ENCODE measurements at regions not wholly inside any gene's neighbourhood (a gene's known extent, or its start where the extent isn't known, plus 50 kb on each side); places are given as distances from the start of the nearest gene placed in this dataset.
"Not testable (repeated sequence)": the region's sequence is repeated elsewhere in the genome, so short reads cannot be mapped to it uniquely, and the experiment has no call there.

GRCh38 chr3:83251490-83251889 is 1490.0 kb upstream of the GBE1 start:
- no peak overlapping the region for H3K4me3 ChIP-seq
- no peak overlapping the region for H3K27ac ChIP-seq

GRCh38 chr3:83250613-83251012 is 1489.2 kb upstream of the GBE1 start:
- H3K27ac ChIP-seq = no peak overlapping the region
- no peak overlapping the region for H3K4me3 ChIP-seq

- no peak overlapping the region for H3K4me3 ChIP-seq
These were observed 1487.0 kb upstream of the GBE1 start for GRCh38 chr3:83248454-83248853.

GRCh38 chr3:83235180-83235814 is 1473.9 kb upstream of the GBE1 start:
- Histone ChIP-seq H3K27ac (no peak overlapping the region), H3K4me3 (no peak overlapping the region)

More at GRCh38 chr3:83248454-83248853, 1487.0 kb upstream of the GBE1 start:
- no peak overlapping the region for H3K27ac ChIP-seq

- H3K4me3 ChIP-seq = no peak overlapping the region
- no peak overlapping the region for H3K27ac ChIP-seq
These were observed 1472.3 kb upstream of the GBE1 start for GRCh38 chr3:83233715-83234114.

- no peak overlapping the region for H3K27ac ChIP-seq
- no peak overlapping the region for H3K4me3 ChIP-seq
These were observed 1469.4 kb upstream of the GBE1 start for GRCh38 chr3:83230841-83231240.

- Histone ChIP-seq H3K27ac (no peak overlapping the region), H3K4me3 (no peak overlapping the region)
These were observed 1468.9 kb upstream of the GBE1 start for GRCh38 chr3:83230376-83230775.

GRCh38 chr3:83226751-83227150 is 1465.3 kb upstream of the GBE1 start:
- Histone ChIP-seq H3K27ac (no peak overlapping the region), H3K4me3 (no peak overlapping the region)

GRCh38 chr3:83224101-83224868 is 1462.8 kb upstream of the GBE1 start:
- Histone ChIP-seq H3K4me3 (no peak overlapping the region), H3K27ac (no peak overlapping the region)

GRCh38 chr3:83218383-83219200 is 1457.1 kb upstream of the GBE1 start:
- no peak overlapping the region for H3K4me3 ChIP-seq
- no peak overlapping the region for H3K27ac ChIP-seq

- H3K27ac ChIP-seq, H3K4me3 ChIP-seq: not testable (repeated sequence)
These were observed 1456.2 kb upstream of the GBE1 start for GRCh38 chr3:83217595-83218118.

GRCh38 chr3:83216919-83217594 is 1455.6 kb upstream of the GBE1 start:
- Histone ChIP-seq H3K4me3 (no peak overlapping the region), H3K27ac (no peak overlapping the region)

- Histone ChIP-seq H3K4me3 (no peak overlapping the region), H3K27ac (no peak overlapping the region)
These were observed 1433.8 kb upstream of the GBE1 start for GRCh38 chr3:83195243-83195642.

- no peak overlapping the region for H3K4me3 ChIP-seq
- no peak overlapping the region for H3K27ac ChIP-seq
These were observed 1432.1 kb upstream of the GBE1 start for GRCh38 chr3:83193526-83193925.

GRCh38 chr3:83189634-83190033 is 1428.2 kb upstream of the GBE1 start:
- Histone ChIP-seq H3K27ac (no peak overlapping the region), H3K4me3 (no peak overlapping the region)

GRCh38 chr3:83169473-83169872 is 1408.0 kb upstream of the GBE1 start:
- Histone ChIP-seq H3K27ac (no peak overlapping the region), H3K4me3 (no peak overlapping the region)

GRCh38 chr3:83150896-83151295 is 1389.5 kb upstream of the GBE1 start:
- H3K4me3 ChIP-seq = no peak overlapping the region
- H3K27ac ChIP-seq = no peak overlapping the region

- no peak overlapping the region for H3K4me3 ChIP-seq
- H3K27ac ChIP-seq = no peak overlapping the region
These were observed 1379.5 kb upstream of the GBE1 start for GRCh38 chr3:83140983-83141382.

GRCh38 chr3:83131236-83131635 is 1369.8 kb upstream of the GBE1 start:
- H3K27ac ChIP-seq = no peak overlapping the region
- no peak overlapping the region for H3K4me3 ChIP-seq

GRCh38 chr3:83122774-83123350 is 1361.4 kb upstream of the GBE1 start:
- H3K27ac ChIP-seq = no peak overlapping the region
- H3K4me3 ChIP-seq = no peak overlapping the region
